Stimulated activated CD8-positive, alpha-beta memory T cell treated with anti-CD3 and anti-CD28 coated beads, Interleukin-7, amount 100 ng/mL, for 48 hours (primary cell): ENCODE measurements at regions not wholly inside any gene's neighbourhood (a gene's known extent, or its start where the extent isn't known, plus 50 kb on each side); places are given as distances from the start of the nearest gene placed in this dataset.
"Not testable (repeated sequence)": the region's sequence is repeated elsewhere in the genome, so short reads cannot be mapped to it uniquely, and the experiment has no call there.

Experiments
- DNase-seq, 2 donors: peaks; one replicate each; pipeline ENCODE4 v3.0.0-alpha.2; 2020; ENCODE audit warnings: low read depth in 1 of 2; ENCODE audit errors: extremely low read depth in 1 of 2

DNA sequence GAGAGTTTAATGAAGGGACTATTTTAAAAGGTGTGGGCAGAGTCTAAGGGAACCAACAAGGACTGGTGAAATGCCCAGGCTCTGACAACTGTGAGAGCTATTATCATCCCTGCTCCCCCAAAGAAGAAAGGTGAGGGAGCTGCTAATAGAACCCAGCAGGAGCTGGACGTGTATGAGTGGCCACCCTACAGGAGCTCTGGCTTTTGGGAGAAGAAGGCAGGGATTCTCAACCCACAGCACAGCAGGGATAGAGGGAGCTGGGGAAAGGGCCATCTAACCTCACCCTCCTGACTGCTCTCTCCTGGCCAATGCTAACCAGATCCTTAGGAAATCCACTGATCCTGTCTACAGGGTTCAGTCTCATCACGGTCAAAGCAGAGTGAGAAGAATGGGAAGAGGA lies 57.1 kb downstream of the GRIN2B start:
- no peak for DNase-seq

- DNase-seq: no peak
Measured at GRCh38 chr12:13918897-13919296, 62.5 kb downstream of the GRIN2B start.

- no peak for DNase-seq
Measured at GRCh38 chr12:13915096-13915495, 66.3 kb downstream of the GRIN2B start.

DNA sequence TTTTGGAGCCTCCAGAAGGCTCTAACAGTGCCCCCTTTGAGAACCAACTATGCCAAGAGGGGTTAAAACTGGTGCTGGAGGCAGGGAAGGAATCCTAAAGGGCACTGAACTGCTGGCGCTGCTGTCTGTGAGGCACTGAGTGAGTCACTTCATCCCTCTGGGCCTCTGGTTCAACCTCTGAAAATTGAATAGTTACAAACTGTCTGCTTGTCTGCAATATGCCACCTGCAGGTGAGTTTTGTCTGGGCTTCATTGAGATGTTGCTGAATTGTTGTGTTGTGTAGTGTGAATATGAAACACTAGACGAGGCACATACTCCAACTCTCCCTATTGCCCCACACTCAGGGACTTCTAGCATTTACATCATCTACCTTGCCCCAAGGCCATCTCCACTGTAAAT lies 68.0 kb downstream of the GRIN2B start:
- DNase-seq: no peak

GRCh38 chr12:13911756-13912554 lies 69.4 kb downstream of the GRIN2B start:
- no peak for DNase-seq

DNA sequence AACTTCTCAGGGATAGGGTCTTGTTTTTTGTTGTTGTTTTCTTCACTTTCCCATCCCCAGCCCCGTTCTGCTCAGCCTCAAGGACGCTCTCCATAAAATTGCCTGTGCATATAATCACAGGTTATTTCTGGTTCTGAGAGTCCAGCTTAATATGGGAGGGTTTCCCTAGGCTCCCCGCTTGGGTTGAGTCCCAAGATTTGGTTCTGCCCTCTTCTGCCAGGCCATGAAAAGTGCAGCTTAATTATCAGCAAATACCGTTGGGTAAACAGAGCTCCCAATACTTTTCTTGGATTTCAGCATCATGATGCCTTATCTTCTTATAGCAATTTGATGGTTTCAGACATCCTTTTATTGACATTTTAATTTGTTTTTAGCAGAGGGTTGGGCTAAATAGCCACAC lies 75.6 kb downstream of the GRIN2B start:
- no peak for DNase-seq

DNA sequence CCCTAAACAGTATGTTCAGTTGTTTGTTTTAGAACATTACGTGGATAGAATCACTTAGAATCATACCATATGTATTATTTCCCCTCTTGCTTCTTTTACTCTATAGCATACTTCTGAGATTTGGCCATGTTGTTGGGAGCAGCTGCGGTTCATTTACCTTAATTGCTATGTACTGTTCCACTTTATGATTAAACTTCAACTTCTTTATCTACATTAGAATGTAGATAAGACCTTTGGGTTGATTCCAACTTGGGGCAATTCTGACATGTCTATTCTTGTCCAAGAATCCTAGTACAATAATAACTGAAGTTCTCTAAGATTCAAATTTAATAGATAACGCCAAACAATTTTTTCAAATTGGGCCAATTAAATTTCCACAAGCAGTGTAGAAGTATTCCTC lies 80.7 kb downstream of the GRIN2B start:
- no peak for DNase-seq

DNA sequence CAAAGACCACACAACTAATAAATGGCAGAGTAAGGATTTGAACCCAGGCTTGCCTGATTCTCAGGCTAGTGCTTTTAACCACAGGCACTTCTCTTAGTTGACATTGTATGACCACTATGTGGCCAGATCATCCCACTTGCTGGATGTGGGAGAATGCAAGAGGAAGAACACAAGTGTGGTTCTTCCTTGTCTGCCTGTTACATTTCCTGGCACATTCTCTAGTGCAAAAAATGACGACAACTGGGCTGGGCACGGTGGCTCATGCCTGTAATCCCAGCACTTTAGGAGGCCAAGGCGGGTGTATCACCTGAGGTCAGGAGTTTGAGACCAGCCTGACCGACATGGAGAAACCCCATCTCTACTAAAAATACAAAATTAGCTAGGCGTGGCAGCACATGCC lies 83.0 kb downstream of the GRIN2B start:
- DNase-seq: not testable (repeated sequence)

DNA sequence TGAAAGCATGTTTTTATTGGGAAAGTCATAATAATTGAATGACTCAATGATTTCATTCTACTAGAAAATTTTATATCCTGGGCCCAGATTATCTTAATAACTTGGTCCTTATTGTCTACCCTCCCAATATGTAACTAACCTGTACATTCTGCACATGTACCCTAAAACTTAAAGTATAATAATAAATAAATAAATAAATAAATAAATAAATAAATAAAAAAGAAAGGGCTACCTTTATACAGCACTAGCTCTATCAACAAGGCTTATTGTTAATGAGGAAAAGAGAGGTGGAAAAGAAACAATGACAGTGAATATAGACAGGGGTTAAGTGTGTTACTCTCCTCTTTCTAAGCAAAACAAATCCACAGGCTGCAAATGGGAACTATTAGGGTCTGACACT lies 83.6 kb downstream of the GRIN2B start:
- DNase-seq: no peak

DNA sequence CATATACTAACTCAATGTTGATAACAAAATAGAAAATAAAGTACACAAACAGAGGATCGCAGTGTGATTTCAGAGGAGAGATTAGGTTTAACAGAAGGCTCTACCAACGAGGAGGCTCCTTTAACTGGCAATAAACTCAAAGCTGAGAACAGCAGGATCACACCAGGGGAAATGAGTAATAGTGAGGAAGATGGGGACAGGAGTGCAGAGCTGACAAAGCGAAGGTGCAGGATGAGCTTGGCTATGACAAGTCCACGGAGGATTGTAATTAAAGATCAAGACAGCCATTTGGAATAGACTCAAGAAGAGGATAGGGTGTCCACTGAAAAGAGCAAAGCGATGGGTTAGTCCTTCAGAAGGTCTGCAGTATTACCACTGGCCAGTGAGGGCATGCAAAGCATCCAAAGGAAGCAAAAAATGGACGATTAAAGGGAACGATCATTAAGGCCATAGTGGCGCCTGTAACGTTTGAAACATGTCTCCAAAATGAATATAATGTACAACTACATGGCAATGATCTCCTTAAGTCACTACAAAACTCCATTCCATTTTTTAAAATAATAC lies 85.3 kb downstream of the GRIN2B start:
- DNase-seq: no peak

- no peak for DNase-seq
Measured at GRCh38 chr12:13891902-13892301, 89.5 kb downstream of the GRIN2B start.

- no peak for DNase-seq
Measured at GRCh38 chr12:13890943-13891342, 90.5 kb downstream of the GRIN2B start.

- DNase-seq: no peak
Measured at GRCh38 chr12:13887779-13888388, 93.5 kb downstream of the GRIN2B start.

- DNase-seq: no peak
Measured at GRCh38 chr12:13882176-13882575, 99.2 kb downstream of the GRIN2B start.

DNA sequence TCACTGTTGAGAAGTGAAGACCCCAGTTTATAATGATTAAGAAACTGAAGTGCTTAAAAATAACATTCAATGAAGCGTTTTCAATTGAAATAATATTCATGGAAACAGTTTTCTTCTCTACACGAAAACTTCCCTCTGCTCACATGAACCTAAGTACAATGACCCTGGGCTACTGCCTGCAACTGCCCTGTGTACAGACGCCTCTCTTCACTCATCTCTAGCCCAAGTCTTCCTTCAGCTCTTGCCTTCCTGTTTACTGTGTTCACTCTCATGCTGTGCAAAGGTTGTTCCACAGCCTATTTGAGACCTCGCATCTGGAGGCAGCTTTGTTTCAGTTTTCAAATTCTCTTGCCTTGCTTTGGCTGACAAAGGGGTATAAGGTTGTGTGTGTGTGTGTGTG lies 100.8 kb downstream of the GRIN2B start:
- no peak for DNase-seq

DNA sequence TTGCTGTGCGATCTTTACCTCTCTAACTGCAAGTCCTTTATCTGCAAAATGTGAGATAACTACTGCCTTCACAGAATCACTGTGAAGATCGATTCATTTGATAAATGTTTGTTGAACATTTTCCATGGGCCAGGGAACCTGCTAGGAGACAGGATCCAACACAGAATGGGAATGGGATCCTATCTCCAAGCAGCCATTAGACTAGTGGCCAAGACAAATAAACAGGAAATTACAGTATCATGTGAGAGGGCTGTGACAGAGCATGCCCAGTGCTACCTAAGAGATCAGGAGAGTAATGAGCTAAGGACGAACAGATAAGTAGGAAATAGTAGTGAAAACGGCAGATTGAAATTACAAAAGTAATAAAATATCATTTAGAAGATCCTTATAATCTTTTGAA lies 105.7 kb downstream of the GRIN2B start:
- no peak for DNase-seq

DNA sequence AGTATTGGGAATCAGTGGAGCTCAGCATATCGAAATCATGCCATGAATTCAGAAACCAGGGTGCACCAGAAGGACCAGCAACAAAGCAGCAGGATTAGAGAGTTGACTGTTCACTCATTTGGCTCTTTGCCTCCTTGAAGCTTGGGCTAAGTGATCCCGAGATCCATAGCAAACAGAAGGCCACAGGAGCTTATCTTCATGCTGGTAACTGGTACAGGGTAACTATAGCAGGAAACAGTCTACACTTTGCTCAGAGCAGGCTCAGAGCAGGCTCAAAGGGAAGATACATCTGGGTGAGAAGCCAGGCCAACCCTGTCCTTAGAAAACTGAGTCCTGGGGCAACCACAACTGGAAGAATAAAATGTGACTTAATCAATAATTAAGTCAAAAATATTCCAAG lies 111.1 kb downstream of the GRIN2B start:
- no peak for DNase-seq

- peak; percentile 10 to 20 for DNase-seq
Measured at GRCh38 chr12:13864081-13864673, 117.2 kb downstream of the GRIN2B start.

DNA sequence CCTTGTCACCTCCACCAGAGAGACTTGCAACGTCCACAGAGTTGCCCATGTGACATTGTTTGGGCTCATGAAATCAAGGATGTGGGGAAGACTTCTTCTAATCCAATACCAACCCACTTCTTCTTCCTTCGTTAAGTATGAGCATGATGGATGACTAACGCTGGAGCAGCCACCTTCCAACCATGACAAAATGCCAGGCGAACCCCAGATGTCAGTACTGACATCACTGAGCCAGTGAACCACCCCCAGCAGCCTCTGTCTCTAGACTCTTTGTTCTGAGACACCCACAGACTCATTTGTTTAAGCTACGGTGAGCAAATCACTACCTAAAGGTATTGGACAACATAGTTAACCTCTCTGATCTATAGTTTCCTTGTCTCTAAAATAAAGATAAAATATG lies 123.7 kb downstream of the GRIN2B start:
- DNase-seq: no peak

DNA sequence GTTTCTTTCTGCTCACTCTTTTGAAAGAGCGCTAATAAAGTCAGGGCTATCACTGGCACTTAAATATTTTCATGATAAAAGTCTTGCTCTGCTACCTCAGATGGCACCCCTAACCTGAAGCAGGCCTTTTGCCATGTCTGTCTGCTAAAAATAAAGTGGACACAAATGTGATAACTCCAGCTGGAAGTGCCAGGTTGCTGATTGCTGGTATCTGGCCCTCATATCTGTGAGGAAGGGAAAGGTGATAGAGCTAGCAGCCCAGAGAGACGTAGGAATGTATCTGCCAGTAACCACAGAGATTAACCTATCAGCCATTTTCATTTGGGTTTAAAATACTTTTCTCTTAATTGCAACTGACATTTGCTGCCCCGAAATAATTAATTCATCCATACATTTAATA lies 127.9 kb downstream of the GRIN2B start:
- DNase-seq: no peak

GRCh38 chr12:13851828-13852227 lies 129.6 kb downstream of the GRIN2B start:
- DNase-seq: no peak

DNA sequence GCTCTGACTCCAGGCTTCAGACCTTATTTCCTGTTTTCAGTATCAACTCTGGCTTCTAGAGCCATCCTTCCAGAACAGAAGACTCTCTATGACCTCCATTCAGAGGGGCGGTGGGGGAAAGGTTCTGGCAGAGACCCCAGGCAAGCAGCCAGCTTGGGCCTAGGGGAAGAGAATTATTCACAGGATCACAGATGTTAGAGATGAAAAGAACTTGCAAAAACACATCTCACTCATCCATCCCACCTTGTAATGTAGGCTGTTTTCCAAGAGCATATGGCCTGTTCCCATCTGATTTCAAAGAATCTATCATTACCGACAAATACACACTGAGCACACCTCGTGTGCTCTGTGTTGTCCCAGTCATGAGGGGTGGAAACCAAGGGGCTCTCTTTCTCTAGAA lies 131.9 kb downstream of the GRIN2B start:
- no peak for DNase-seq
